Epithelial cell of prostate (primary cell): ENCODE measurements at regions not wholly inside any gene's neighbourhood (a gene's known extent, or its start where the extent isn't known, plus 50 kb on each side); places are given as distances from the start of the nearest gene placed in this dataset.

ENCODE experiments used
- DNase-seq: peaks from one replicate; pipeline ENCODE4 v3.0.0-alpha.2; 2011; ENCODE audit warnings: low read depth, low spot score
- H3K27ac ChIP-seq: fragments of 450-650 bp; 2 replicates; pipeline ENCODE4 v1.5.1; 2017; ENCODE audit warnings: mild to moderate bottlenecking

DNA sequence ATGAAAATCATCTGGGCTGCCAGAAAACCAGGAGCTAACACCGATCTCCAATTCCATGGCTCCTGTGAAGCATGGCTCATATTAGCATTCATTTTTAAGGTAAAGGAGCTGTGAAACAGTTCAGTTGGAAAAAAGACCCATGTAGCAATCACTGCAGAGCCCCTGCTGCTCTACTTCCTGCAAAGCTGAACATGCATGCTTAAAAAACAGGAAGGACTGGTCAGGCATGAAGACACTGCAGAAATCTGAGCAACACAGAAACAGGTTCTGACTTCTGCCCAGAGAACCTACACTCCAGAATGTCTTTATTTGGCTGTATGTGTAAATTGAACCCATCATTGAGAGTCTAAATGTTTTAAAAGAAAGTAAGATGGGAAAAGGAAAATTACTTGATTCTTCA, 950.6 kb downstream of the DCDC2C start:
- DNase-seq = no peak
- no peak overlapping the region for H3K27ac ChIP-seq

GRCh38 chr2:4656326-4656725, 953.0 kb downstream of the DCDC2C start:
- H3K27ac ChIP-seq = no peak overlapping the region
- DNase-seq = no peak

- peak; percentile 5 for DNase-seq
- no peak overlapping the region for H3K27ac ChIP-seq
Observed at GRCh38 chr2:4662161-4662779, 958.9 kb downstream of the DCDC2C start.

DNA sequence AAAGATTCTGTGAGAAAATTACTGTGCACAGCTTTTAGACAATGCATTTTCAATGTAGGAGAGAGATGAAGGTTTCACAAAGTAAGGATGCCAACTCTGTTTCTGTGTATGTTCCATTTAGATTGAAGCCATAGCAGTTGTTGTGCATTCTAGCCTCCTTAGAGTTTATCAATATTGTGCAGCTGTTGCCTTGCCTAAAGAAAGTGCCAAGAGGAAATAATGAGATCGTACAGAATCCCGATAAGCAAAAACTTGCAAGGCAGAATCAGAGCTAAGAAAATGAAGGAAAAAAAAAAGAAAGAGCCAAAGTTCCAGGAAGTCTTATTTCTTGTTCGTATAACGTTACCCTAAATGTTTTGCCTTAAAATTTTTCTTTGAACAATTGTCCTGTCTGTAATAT, 965.0 kb downstream of the DCDC2C start:
- no peak for DNase-seq
- no peak overlapping the region for H3K27ac ChIP-seq

- no peak for DNase-seq
- H3K27ac ChIP-seq = no peak overlapping the region
Observed at GRCh38 chr2:4670331-4670730, 967.0 kb downstream of the DCDC2C start.

- H3K27ac ChIP-seq = no peak overlapping the region
- DNase-seq = no peak
Observed at GRCh38 chr2:4673025-4673489, 969.7 kb downstream of the DCDC2C start.

DNA sequence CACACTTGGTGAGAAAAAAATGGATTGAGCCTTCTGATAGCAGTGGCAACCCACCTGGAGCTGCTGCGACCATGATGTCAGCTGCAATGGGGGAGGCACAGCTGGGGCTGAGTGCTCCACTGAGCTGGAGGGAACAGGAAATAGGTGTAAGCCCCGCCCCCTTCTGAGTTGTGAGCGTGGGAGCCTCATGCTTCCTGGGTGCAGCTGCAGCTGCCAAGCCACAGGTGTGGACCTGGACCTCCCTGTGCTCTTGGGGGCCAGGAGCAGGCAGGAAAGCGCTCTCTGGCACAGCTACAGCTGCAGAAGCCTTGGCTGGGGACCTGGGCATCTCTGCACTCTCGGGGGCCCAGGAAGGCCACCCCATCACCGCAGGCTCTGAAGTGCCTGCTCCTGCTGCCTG, 970.6 kb downstream of the DCDC2C start:
- no peak for DNase-seq
- no peak overlapping the region for H3K27ac ChIP-seq

DNA sequence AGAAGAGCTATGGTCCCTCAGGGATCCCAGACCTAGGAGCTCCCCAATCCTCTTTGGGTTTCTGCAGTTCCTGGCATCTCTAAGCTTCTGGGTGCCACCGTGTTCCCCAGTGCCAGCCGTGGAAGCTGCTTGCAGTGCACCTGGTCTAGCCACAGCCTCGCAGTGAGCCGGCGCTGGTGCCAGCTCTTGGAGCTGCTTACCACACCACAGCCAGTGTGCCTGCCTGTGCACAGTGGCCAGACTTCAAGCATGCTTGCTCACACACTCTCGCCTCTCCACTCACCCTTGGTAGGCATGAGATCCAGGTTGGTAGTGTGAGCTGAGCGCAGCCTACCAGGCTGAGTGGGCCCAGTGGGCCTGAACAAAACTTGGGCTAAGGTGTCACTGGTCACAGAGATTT, 971.9 kb downstream of the DCDC2C start:
- H3K27ac ChIP-seq = no peak overlapping the region
- no peak for DNase-seq

GRCh38 chr2:4678927-4679326, 975.6 kb downstream of the DCDC2C start:
- H3K27ac ChIP-seq = no peak overlapping the region
- no peak for DNase-seq

GRCh38 chr2:4679391-4679790, 976.0 kb downstream of the DCDC2C start:
- no peak overlapping the region for H3K27ac ChIP-seq
- DNase-seq = no peak

- DNase-seq = no peak
- no peak overlapping the region for H3K27ac ChIP-seq
Observed at GRCh38 chr2:4684921-4685320, 981.5 kb downstream of the DCDC2C start.

DNA sequence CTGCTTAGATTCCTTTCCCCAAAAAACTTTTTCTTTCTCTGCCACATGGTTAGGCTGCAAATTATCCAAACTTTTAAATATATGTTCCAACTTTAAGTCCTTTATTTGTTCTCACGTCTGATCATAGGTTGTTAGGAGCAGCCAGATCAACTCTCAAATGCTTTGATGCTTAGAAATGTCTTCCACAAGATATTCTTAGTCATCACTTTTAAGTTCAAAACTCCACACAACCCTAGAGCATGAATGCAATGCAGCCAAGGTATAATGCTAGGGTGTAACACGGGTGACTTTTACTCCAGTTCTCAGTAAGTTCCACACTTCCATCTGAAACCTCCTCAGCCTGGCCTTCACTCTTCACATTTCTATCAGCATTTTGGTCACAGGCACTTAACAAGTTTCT, 987.5 kb downstream of the DCDC2C start:
- DNase-seq = no peak
- H3K27ac ChIP-seq = no peak overlapping the region

DNA sequence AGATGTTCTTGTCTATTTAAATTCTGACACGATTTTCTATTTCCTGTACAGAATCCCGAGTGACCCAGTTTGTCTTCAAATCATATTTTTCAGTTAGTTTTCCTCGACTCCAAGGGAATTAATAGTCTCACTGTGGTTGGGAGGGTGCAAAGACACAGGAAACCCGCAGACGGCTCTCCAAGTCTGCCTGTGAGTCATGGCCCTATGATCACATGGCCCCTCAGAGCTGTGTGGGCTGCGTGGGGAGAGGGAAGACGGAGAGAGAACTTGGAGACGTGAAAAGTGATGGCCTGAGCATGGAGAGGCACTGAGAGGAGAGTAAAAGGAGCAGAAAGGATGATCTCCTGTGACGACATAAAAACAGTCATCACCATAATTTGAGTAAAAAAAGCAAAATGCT, 989.9 kb downstream of the DCDC2C start:
- DNase-seq = no peak
- no peak overlapping the region for H3K27ac ChIP-seq

GRCh38 chr2:4695281-4695861, 992.0 kb downstream of the DCDC2C start:
- DNase-seq = no peak

GRCh38 chr2:4715065-4715464, 977.1 kb upstream of the SOX11 start:
- no peak overlapping the region for H3K27ac ChIP-seq
- DNase-seq = no peak

More at GRCh38 chr2:4695281-4695861, 992.0 kb downstream of the DCDC2C start:
- H3K27ac ChIP-seq = no peak overlapping the region

DNA sequence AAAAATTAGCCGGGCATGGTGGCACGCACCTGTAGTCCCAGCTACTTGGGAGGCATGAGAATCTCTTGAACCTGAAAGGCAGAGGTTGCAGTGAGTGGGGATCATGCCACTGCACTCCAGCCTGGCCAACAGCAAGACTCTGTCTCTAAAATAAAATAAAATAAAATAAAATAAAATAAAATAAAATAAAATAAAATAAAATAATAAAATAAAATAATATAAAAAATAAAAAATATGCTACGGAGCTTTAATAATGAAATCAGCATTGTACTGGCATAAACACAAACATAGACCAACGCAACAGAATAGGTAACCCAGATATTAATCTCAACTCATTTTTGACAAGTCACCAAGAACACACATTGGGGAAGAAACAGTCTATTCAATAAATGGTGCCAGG, 973.4 kb upstream of the SOX11 start:
- no peak for DNase-seq
- H3K27ac ChIP-seq = no peak overlapping the region

DNA sequence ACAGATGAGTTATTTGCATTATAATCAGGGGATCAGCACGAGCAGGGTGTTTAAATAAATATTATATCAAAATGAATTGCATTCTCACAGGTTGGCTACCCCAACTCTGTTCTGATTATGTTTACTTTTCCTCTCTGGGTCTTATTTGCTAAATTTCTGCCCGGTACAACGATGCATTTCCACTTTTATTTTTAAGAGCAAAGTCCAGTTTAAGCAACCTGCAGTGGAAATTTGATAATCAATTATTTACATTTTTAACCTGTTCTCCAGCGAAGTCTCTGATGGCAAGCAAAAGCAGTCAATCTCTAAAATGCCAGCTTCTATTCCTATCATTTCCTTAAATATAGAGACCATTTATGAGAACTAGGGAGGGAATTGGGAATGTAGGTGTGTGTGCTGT, 966.6 kb upstream of the SOX11 start:
- H3K27ac ChIP-seq = no peak overlapping the region
- no peak for DNase-seq

DNA sequence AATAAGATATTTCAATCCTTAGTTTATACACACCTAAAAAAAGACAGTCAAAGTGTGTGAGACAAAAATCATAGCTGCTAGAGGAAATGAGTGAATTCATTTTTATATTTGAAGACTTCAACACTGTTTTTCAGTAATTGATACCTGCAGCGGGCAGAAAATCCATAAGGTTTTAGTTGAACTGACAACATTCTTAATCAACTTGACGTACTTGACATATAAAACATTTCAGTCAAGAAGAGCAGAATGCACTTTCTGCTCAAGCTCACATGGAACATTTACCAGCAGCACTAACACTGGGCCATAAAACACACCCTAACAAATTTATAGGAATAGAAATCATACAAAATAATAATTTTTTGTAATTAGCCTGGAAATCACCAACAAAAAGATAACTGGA, 959.6 kb upstream of the SOX11 start:
- no peak for DNase-seq
- H3K27ac ChIP-seq = no peak overlapping the region

DNA sequence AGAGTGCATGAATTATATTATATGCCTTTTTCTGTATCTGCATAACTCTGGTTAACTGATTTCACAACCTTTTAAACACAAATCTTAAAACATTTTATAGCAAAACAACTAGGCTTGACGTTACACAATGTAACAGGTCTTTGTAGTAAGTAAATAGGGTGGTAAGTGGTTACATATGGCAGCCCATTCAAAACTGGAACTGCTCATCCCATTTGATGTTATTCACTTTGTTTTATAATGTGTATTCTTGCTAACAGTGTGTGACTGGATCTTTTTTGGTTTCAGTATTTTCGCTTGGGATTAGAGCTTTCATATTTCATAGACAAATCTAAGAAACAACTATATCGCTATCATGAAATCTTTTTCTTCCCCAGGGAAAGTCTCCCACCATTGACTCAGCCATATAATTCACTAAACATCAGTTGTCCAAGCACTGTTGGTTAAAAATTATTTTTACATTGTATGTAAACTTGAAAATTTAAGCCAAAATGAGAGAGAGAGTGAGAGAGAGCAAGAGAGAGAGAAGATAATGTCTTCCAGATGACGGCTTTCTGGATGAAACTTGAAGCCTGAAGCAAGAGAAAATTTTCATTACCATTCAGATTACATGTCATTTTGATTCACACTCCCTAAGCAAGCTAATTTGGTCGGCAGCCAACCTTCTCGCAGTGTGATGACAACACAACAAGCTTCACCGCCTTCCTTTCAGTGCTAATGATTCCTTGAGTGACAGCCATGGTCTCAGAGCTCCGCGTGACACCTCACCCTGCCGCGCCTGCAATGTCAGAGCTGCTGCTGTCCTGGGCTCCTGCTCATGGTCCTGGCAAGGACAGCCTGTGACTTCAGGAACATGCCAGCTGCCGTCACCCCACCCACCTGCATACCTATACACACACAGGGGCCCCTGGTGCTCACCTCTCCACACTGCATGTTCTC, 946.9 kb upstream of the SOX11 start:
- DNase-seq = no peak
- H3K27ac ChIP-seq = no peak overlapping the region

DNA sequence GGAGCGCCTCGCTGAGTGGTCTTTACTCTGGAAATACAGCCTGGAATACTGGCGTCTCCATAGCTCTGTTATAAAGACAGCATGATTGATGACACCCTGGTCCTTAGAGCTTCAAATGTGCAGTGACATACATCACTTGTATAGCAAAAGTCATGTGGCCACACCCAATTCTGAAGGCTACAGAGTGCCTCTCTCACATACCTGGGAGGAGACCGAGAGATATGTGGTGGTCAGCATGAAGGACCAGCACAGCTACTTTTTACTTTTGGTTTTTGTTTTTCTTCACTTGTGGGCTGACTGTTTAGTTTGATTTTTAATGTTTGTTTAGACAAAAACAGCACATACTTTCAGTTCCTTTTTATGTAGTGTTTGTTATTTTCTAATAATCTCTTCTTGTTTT, 938.5 kb upstream of the SOX11 start:
- H3K27ac ChIP-seq = no peak overlapping the region

DNA sequence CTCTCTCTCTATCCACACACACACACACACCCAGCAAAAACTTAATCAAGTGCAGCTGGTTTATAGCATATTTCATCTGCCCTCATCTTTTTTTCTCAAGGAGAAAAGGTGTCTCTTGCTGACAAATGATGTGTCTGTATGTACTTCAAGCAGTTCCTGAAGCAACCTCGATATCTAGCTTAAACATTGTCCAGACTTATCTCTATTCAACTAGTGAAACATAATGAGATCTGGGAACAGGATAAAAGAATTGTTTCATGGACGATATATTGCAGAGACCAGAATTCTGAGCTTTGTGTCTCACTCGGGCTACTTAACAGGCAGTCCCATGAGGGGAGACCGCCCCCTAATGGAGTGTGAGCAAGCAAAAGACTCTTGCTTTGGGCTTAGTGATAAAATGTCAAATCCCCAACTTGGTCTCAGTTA, 929.2 kb upstream of the SOX11 start:
- DNase-seq = no peak
- no peak overlapping the region for H3K27ac ChIP-seq

More for the DNA sequence above, 938.5 kb upstream of the SOX11 start:
- DNase-seq = no peak
